ENCODE measurements at regions not wholly inside any gene's neighbourhood (a gene's known extent, or its start where the extent isn't known, plus 50 kb on each side); places are given as distances from the start of the nearest gene placed in this dataset.
A peak's percentile ranks its signal among the peaks of the same experiment; 100 is the strongest.

- no peak for DNase-seq
Measured at GRCh38 chr9:109886041-109886440, 106.0 kb downstream of the PALM2AKAP2 start.

DNA sequence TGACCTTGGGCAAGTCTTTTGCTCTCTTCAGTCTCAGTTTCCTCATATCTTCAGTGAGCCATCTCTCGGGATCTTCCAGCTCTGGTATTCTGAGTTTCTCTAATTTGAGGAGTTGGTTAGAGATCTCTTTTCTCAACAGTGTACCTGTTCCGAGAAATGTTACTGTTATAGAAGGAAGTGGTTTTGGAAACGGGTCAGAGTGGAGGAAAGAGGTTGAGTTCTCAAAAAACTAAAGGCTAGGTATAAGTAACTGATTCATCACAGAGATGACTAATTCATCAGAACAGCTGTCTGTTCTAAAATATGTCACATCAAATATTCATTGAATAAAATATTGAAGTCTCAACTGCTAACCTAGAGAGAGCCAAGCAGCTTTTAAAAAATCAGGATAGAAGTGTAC lies 106.6 kb downstream of the PALM2AKAP2 start:
- DNase-seq, result no peak

GRCh38 chr9:109887079-109887478 lies 107.1 kb downstream of the PALM2AKAP2 start:
- no peak for DNase-seq

DNA sequence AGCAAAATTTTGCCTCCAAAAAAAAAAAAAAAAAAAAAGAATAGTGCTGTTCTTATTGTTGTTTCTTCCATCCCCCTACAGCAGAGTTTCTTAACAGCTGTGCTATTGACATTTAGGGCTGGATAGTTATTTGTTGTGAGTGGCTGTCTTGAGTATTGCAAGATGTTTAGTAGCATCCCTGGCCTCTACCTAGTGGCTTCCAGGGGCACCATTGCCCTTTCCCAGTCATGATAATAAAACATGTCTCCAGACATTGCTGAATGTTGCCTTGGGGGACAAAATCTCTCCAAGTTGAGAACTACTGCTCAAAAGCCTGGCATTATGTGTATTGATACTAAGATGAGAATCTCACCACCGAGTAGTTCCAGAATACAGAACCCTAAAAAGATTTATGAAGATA lies 108.7 kb downstream of the PALM2AKAP2 start:
- no peak for DNase-seq

DNA sequence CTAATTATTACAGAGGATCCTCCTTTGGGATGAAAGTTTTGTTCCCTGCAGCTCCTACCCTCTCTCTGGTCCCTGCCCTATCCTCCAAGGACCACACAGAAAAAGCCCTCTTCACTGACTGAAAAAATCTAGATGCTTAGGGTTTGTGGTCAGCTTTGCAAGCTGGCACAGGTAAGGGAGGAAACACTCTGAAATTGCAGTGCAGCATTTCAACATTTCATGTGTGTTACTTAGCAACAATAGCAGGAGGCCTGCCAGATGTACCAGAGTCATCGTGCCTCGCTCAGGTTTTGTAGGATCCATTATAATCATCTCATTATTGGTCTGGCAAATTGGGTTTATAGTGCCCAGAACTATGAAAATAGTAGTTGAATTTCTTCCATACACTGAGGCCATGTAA lies 109.5 kb downstream of the PALM2AKAP2 start:
- DNase-seq, result no peak

GRCh38 chr9:109893241-109893640 lies 113.2 kb downstream of the PALM2AKAP2 start:
- DNase-seq, result no peak

- DNase-seq, result no peak
Measured at GRCh38 chr9:109894473-109894872, 114.5 kb downstream of the PALM2AKAP2 start.

DNA sequence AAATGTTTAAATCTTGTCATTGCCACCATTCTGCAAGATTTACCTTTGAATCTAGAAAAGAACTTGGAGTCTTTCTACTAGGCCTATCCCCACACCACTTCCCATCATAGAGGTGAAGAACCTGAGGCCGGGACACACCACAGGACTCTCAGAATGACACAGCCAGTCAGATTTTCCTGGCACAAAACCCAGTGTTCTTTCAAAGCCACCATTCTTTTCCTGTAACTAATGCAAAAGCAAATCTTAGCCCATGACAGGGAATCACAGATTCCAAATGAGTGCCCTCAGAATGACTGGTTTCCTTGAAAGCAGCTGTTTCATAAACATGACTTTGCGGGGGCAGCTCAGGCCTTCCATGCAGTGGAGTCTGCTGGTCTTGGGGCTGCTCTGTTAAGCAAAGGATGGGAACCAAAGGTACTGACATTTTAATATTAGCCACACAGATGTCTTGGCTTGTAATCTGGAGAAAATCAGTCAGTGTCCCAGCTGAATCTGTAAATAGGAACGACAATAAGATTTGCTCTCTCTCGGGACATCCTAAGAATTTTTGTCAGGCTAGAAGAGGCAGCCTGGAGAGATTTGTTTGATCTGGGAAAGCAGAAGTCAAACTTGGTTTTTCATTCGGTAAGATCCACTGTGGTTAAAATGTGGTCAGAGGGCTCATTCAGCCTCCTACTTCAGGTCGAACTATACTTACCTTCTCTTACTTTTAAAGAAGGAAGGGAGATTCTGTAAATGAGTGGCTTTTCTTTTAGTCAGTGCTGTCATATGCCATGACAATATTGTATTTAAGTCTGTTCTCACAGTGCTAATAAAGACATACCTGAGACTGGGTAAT lies 115.1 kb downstream of the PALM2AKAP2 start:
- no peak for DNase-seq

DNA sequence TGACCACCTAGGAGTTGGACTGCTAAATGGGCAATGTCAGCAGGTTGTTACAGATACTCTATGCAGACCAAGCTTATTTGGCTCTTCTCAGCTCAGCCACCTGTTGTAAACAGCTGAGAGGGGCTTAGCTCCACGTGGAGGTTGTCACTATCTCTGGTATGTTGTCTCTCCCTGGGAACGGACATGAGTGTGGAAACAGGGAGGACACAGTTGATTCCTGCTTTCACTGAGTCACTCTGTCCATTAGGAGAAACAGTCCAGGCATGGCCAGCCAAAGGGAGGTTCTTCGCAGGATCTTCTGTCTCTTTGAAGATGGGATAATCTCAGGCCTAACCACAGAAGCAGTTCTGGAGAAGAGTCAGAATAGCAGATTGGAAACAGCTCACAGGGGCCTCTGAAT lies 121.2 kb downstream of the PALM2AKAP2 start:
- no peak for DNase-seq

GRCh38 chr9:109903515-109904138 lies 123.6 kb downstream of the PALM2AKAP2 start:
- peak in 1 of 2 experiments; percentile 4 for DNase-seq

DNA sequence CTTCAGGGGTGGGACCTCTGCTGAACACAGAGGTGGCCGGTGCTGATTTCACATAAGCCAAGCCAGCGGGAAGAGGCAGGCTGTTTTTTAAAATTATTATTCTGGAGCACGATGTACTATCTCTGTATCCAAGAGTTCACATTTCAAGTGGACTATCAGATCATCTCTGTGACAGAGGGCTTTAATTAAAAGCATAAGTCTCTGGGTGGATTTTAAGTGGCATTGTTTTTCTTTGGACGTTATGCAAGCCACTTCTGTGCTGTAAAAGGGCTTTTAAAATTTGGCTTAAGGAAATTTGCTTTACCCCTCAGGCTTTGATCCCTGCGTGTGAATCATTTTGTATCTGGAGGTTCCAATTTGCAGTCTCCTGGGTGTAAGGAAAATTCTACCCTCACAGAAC lies 124.7 kb downstream of the PALM2AKAP2 start:
- DNase-seq, result no peak

DNA sequence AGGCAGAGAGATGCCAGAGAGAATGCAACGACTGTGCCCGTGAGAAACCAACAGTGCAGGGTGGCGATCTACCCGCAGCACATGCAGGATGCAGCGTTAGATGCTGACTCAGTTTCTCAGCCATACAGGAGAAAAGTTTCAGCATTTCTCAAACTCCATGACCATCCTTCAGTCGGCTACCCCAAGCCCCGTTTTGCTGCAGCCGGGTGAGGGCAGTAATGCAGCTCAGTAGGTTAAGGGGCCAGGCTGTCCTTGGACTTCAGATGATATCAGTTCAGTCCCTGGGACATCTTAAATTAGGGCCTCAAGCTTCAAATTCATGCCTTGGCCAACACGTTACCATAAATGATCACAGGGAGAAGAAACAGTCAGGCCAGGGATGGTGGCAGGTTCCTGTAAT lies 125.5 kb downstream of the PALM2AKAP2 start:
- no peak for DNase-seq

DNA sequence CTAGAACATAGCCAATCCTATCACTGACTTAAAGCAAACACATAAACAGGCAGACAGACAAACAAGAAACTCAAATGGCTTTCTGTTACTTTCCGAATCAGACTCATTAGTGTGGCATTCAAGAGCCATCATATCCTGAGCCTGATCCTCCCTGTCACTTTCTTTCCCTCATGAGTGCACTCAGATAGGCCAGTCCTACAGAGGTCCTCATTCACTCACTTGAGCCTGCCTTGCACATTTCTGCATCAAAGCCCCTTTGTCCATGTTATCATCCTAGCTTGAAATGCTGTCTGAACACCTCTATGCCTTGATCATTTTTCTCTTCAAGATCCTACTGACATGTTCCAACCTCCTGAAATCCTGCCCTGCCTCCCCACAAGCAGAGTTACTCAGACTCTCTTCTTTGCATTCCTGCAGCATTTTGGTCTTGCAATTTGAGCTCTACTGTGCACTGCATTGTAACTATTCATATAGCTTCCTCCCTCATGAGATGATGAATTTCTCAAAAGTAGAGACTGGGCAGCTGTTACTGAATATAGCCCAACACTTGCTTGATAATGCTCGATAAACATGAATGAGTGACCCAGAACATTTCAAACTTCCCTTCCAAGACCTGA lies 126.9 kb downstream of the PALM2AKAP2 start:
- DNase-seq, result no peak

GRCh38 chr9:109907400-109907799 lies 127.4 kb downstream of the PALM2AKAP2 start:
- no peak for DNase-seq

GRCh38 chr9:109907810-109908458 lies 127.9 kb downstream of the PALM2AKAP2 start:
- DNase-seq, result no peak

DNA sequence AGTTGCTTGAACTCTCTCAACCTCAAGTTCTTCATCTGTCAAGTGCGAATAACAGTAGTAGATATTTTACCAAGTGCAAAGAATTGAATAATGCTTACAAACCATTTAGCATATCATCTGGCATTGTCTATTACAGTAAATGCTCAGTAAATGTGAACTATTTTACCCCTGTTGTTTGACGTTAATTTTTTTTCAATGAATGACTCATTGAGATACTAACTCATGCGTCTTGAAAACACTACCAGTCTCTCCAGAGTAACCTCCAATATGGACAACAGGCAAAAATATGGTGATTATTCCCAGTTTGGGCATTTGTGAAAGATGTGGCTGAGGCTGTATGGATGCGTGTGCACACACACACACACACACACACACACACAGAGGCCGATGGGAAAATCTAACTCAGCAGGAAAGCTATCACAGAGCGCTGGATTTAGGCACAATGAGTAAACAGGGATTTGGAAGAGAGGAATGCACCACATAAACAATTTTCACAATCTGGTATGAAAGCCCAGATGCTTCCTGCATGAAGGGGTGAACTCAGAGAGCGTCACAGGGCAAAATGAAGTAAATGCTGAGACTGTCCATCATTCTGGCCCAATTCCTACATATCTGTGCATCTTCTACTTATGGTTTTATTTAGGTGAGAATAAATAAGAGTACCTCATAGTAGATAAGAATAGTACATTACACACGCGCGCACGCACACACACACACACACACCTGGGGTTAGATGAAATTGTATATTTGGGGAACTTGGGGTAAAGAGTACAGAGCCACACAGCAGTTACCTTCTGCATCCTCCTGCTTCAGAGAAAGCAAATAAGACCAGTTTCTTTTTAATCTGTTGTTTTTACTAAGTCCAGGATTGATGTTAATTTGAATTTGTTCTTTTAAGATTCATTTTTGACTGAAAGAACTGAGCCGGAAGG lies 128.7 kb downstream of the PALM2AKAP2 start:
- DNase-seq, result no peak

DNA sequence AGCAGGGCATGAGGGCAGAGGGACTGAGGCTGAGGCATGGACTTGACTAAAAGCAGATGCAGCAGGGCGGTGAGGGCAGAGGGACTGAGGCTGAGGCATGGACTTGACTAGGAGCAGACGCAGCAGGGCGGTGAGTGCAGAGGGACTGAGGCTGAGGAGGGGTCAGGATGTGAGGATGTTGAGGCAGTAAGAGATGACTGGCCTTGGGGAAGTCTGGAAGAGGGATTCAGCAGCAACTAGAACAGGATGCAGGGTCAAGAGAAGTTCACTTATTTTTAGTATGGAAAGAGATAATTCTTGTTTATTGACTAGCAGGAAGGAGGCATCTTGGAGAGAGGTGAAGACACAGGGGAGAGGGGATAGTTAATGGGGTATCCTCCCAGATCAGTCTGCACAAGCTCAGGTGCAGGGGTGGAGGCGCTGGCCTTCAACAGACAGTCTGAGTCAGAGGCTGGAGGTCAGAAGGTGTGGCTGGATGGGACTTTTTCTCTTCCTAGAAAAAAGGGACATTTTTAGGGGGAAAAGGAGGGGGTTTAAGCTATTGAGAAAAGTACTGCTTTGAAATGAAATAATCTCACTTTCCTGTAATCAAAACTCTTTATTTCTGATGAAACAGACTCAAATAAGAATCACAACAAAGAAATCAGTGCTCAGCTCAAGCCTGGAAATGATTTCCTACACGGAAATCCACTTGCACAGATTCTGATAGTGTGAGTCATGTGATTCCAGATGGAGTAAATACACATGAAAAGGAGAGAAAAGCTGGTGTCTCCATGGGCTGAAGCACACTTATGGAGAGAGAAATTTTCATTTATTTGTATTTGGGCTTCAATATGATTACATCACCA lies 130.9 kb downstream of the PALM2AKAP2 start:
- DNase-seq, result no peak

GRCh38 chr9:109912082-109912582 lies 132.1 kb downstream of the PALM2AKAP2 start:
- DNase-seq, result no peak

- DNase-seq, result no peak
Measured at GRCh38 chr9:109912726-109913460, 132.9 kb downstream of the PALM2AKAP2 start.

DNA sequence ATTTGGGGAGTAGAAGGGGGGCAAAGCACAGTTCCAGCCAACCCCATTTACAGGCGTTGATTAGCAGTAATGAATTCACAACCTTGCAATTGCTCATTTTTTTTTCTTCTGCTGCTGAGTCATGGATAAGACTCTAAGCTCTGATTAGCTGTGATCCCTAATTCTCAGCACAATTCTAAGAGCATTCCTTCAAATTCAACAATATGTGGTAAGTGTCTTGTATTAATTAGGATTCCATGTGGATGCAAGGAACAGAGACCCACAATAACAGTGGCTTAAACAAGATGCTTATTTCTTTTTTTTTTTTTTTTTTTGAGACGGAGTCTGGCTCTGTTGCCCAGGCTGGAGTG lies 133.4 kb downstream of the PALM2AKAP2 start:
- DNase-seq, result no peak
